Smooth muscle cell (in vitro differentiated cells): ENCODE measurements at regions not wholly inside any gene's neighbourhood (a gene's known extent, or its start where the extent isn't known, plus 50 kb on each side); places are given as distances from the start of the nearest gene placed in this dataset.

Experiments
- DNase-seq: peaks from one replicate; lab custom pipeline; 2025; ENCODE audit not compliant: unreplicated experiment; lab: John Stamatoyannopoulos, UW
- H2AFZ ChIP-seq: fragments of 200-600 bp; sonication (generic); 2 replicates; pipeline ENCODE4 v1.6.0; 2016; ENCODE audit warnings: antibody characterized with exemption, low read depth, mild to moderate bottlenecking
- H3F3A ChIP-seq: fragments of 200-600 bp; sonication (generic); 2 replicates; pipeline ENCODE4 v1.6.0; 2017; ENCODE audit warnings: antibody characterized with exemption, low read depth
- H3K27ac ChIP-seq: fragments of 200-600 bp; sonication (generic); 2 replicates; pipeline ENCODE4 v1.5.1; 2016; ENCODE audit warnings: low read depth, mild to moderate bottlenecking
- H3K27me3 ChIP-seq: fragments of 200-600 bp; sonication (generic); 2 replicates; pipeline ENCODE4 v1.6.1; 2016; ENCODE audit warnings: low read depth, mild to moderate bottlenecking
- H3K36me3 ChIP-seq: fragments of 200-600 bp; sonication (generic); 2 replicates; pipeline ENCODE4 v1.5.1; 2016; ENCODE audit warnings: low read depth
- H3K4me1 ChIP-seq: fragments of 200-600 bp; sonication (generic); 2 replicates; pipeline ENCODE4 v1.5.1; 2016; ENCODE audit warnings: low read depth
- H3K4me2 ChIP-seq: fragments of 200-600 bp; sonication (generic); 2 replicates; pipeline ENCODE4 v1.6.0; 2016; ENCODE audit warnings: mild to moderate bottlenecking
- H3K4me3 ChIP-seq: fragments of 200-600 bp; sonication (generic); 2 replicates; pipeline ENCODE4 v1.5.1; 2016; ENCODE audit warnings: mild to moderate bottlenecking
- H3K79me2 ChIP-seq: fragments of 200-600 bp; sonication (generic); 2 replicates; pipeline ENCODE4 v1.6.0; 2016; ENCODE audit warnings: low read depth, mild to moderate bottlenecking
- H3K9ac ChIP-seq: fragments of 200-600 bp; sonication (generic); 2 replicates; pipeline ENCODE4 v1.6.0; 2016; ENCODE audit warnings: low read depth
- H3K9me3 ChIP-seq: fragments of 200-600 bp; sonication (generic); replicated peaks from 2 replicates; pipeline ENCODE4 v1.5.1; 2016; ENCODE audit warnings: low read depth
- H4K20me1 ChIP-seq: fragments of 200-600 bp; sonication (generic); 2 replicates; pipeline ENCODE4 v1.6.0; 2016; ENCODE audit warnings: low read depth
- WGBS: methylation state at CpG from one replicate; pipeline ENCODE4 v1.1.7; 2016; ENCODE audit warnings: low lambda C conversion rate; 5-methylcytosine and 5-hydroxymethylcytosine counted together
- TF ChIP-seq, protein P1 (sequence below): fragments of 200-600 bp; sonication (generic); IDR thresholded peaks from 2 replicates; pipeline ENCODE4 v1.5.1; 2017; ENCODE audit warnings: borderline replicate concordance, mild to moderate bottlenecking, antibody characterized with exemption; ENCODE audit not compliant: insufficient read depth, poor library complexity, severe bottlenecking

DNA sequence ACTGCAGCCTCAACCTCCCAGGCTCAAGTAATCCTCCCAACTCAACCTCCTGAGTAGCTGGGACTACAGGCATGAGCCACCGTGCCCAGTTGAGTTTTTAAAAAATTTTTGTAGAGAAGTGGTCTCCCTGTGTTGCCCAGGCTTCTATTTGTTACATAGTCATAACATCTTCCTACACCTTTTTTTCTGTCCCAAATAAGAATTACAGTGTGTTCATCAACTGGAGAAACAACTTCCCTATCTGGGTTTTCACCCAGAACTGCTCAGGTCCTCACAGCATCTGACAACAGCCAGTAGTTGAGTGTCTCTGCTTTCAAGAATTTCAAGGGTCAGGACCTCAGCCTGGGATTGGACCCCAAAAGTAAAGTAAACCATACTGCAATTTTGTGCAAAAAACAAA lies 235.2 kb upstream of the AMIGO2 start:
- DNase-seq: no peak
- no peaks in the 10 kb centered on the region for H4K20me1 ChIP-seq
- no peak overlapping the region for H3K27ac ChIP-seq
- WGBS: 100% methylated on average over 1 of the region's 1 CpG
- no peaks in the 10 kb centered on the region for H3K9me3 ChIP-seq
- H3K4me2 ChIP-seq: no peak overlapping the region
- H3K9ac ChIP-seq: no peak overlapping the region
- no peaks in the 10 kb centered on the region for H3K27me3 ChIP-seq
- H3K79me2 ChIP-seq: no peaks in the 10 kb centered on the region
- TF ChIP-seq, protein P1, sequence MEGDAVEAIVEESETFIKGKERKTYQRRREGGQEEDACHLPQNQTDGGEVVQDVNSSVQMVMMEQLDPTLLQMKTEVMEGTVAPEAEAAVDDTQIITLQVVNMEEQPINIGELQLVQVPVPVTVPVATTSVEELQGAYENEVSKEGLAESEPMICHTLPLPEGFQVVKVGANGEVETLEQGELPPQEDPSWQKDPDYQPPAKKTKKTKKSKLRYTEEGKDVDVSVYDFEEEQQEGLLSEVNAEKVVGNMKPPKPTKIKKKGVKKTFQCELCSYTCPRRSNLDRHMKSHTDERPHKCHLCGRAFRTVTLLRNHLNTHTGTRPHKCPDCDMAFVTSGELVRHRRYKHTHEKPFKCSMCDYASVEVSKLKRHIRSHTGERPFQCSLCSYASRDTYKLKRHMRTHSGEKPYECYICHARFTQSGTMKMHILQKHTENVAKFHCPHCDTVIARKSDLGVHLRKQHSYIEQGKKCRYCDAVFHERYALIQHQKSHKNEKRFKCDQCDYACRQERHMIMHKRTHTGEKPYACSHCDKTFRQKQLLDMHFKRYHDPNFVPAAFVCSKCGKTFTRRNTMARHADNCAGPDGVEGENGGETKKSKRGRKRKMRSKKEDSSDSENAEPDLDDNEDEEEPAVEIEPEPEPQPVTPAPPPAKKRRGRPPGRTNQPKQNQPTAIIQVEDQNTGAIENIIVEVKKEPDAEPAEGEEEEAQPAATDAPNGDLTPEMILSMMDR: no peak
- H3K4me1 ChIP-seq: no peaks in the 10 kb centered on the region
- no peak overlapping the region for H2AFZ ChIP-seq
- H3F3A ChIP-seq: no peaks in the 10 kb centered on the region
- H3K36me3 ChIP-seq: no peaks in the 10 kb centered on the region
- H3K4me3 ChIP-seq: no peak overlapping the region

DNA sequence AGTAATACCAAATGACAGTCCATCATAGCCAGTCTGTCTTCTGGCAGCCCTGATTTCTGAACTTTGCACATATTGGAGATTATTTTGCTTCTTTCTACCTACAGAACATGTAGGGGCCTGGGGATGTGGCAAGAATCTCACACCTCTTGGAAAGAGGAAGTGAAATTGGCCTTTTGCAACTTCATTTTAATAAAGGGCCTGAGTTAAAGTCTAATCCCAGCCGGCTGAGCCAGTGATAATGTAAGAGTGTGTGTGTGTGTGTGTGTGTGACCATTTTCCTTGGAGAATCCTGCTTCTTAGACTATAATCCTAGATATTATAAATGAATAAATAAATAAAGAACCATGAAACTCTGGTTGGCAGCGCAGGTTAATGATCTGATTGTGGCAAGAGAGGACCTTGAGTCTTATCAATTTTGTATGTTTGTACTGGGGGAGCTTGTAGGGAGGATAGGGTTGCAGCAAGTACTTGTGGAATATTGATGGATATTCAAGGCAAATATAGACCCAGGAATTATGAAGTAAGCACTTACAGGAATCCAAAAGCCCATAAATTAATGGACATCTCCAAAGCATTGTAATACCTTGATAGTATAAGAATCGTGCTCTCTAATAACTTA lies 233.2 kb upstream of the AMIGO2 start:
- 91% methylated on average over 3 of the region's 3 CpGs for WGBS
- TF ChIP-seq, protein P1: no peak
- no peaks in the 10 kb centered on the region for H3K4me1 ChIP-seq

DNA sequence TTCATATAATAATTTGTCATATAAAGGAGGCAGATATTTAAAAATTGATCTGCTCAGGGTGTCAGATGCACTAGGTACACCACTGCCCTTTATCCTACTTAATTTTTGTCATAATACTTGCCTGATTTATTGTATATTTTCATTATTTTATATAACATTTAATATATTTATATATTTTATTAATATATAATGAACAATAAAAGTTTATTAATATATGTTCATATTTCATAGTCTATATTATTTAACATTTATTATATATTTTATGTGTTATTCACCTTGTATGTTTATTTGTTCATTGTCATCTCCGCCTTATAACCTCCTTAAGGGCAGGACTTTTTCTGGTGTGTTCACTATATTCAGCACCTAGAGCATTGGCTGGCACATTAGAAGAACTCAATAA lies 232.4 kb upstream of the AMIGO2 start:
- no peaks in the 10 kb centered on the region for H3K27me3 ChIP-seq
- H3F3A ChIP-seq: no peaks in the 10 kb centered on the region
- WGBS: 100% methylated on average over 1 of the region's 1 CpG
- no peak overlapping the region for H3K27ac ChIP-seq
- H3K9me3 ChIP-seq: no peaks in the 10 kb centered on the region
- TF ChIP-seq, protein P1: no peak
- no peak overlapping the region for H2AFZ ChIP-seq
- H3K4me1 ChIP-seq: peaks cover 2% of the 10 kb centered on the region
- no peak overlapping the region for H3K9ac ChIP-seq
- H4K20me1 ChIP-seq: no peaks in the 10 kb centered on the region
- H3K79me2 ChIP-seq: no peaks in the 10 kb centered on the region
- H3K36me3 ChIP-seq: no peaks in the 10 kb centered on the region
- DNase-seq: no peak
- H3K4me2 ChIP-seq: no peak overlapping the region
- H3K4me3 ChIP-seq: no peak overlapping the region

More for the DNA sequence above, 233.2 kb upstream of the AMIGO2 start:
- H3K79me2 ChIP-seq: no peaks in the 10 kb centered on the region
- DNase-seq: no peak
- H3K9ac ChIP-seq: no peak overlapping the region
- H3K36me3 ChIP-seq: no peaks in the 10 kb centered on the region
- H3F3A ChIP-seq: no peaks in the 10 kb centered on the region
- H2AFZ ChIP-seq: no peak overlapping the region
- no peaks in the 10 kb centered on the region for H3K27me3 ChIP-seq
- no peak overlapping the region for H3K4me2 ChIP-seq
- no peaks in the 10 kb centered on the region for H4K20me1 ChIP-seq
- H3K27ac ChIP-seq: no peak overlapping the region
- H3K9me3 ChIP-seq: no peaks in the 10 kb centered on the region
- no peak overlapping the region for H3K4me3 ChIP-seq

DNA sequence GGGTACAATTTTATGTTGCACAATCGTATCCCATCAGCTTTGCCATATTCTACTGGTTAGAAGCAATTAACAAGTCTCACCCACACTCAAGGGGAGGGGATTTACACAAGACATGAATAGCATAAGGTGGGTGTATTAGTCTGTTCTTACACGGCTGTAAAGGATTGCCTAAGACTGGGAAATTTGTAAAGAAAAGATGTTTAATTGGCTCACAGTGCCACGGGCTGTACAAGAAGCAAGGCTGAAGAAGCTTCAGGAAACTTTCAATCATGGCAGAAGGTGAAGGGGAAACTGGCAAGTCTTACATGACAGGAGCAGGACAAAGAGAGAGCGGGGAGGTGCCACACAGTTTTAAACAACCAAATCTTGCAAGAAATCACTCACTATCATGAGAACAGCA lies 231.8 kb upstream of the AMIGO2 start:
- no peaks in the 10 kb centered on the region for H3K9me3 ChIP-seq
- no peak overlapping the region for H3K27ac ChIP-seq
- TF ChIP-seq, protein P1: no peak
- H3K36me3 ChIP-seq: no peaks in the 10 kb centered on the region
- no peak overlapping the region for H3K4me2 ChIP-seq
- no peaks in the 10 kb centered on the region for H3K79me2 ChIP-seq
- H2AFZ ChIP-seq: no peak overlapping the region
- 88% methylated on average over 4 of the region's 4 CpGs for WGBS
- H3K27me3 ChIP-seq: no peaks in the 10 kb centered on the region
- H3F3A ChIP-seq: no peaks in the 10 kb centered on the region
- peaks cover 2% of the 10 kb centered on the region for H3K4me1 ChIP-seq
- no peak overlapping the region for H3K4me3 ChIP-seq
- DNase-seq: no peak
- H4K20me1 ChIP-seq: no peaks in the 10 kb centered on the region
- H3K9ac ChIP-seq: no peak overlapping the region
